GM18907 (cell line): ENCODE measurements at regions not wholly inside any gene's neighbourhood (a gene's known extent, or its start where the extent isn't known, plus 50 kb on each side); places are given as distances from the start of the nearest gene placed in this dataset.
"Not testable (repeated sequence)": the region's sequence is repeated elsewhere in the genome, so short reads cannot be mapped to it uniquely, and the experiment has no call there.

Source experiments
- ATAC-seq: cut with Tn5 transposase; IDR thresholded peaks from one replicate; pipeline ENCODE4 v1.9.1; 2021; ENCODE audit warnings: mild to moderate bottlenecking, moderate library complexity; ENCODE audit not compliant: unreplicated experiment

- ATAC-seq = no peak
These were observed 111.0 kb upstream of the SALL3 start for GRCh38 chr18:78868330-78869316.

- ATAC-seq = no peak
These were observed 108.0 kb upstream of the SALL3 start for GRCh38 chr18:78871618-78872017.

DNA sequence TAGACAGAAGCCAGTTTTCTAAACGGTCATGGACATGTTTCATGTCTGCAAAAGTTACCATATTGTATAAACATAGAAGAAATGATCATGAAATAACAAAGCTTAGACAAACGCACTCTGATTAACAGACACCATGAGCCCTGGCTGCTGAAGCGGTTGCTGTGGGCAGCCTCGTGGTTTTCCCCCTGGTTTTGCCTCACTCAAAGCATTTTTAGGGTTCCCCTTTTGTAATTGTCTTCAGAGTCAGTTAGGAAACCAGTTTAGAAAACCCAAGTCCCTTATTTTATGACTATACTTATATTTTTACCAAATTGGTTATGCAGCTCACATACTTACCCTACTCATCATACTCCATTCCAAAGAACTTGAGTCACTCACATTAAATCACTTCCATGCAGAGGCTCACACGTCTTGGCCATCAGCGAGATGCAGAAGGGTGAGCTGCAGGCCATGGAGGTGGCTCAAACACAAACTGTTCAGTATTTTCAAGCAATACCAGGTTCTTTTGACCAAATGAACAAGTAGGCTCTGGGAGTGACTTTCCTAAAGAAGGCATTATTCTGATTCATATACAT lies 105.6 kb upstream of the SALL3 start:
- no peak for ATAC-seq

GRCh38 chr18:78875016-78875777 lies 104.4 kb upstream of the SALL3 start:
- ATAC-seq = no peak

GRCh38 chr18:78875778-78876650 lies 103.6 kb upstream of the SALL3 start:
- no peak for ATAC-seq

DNA sequence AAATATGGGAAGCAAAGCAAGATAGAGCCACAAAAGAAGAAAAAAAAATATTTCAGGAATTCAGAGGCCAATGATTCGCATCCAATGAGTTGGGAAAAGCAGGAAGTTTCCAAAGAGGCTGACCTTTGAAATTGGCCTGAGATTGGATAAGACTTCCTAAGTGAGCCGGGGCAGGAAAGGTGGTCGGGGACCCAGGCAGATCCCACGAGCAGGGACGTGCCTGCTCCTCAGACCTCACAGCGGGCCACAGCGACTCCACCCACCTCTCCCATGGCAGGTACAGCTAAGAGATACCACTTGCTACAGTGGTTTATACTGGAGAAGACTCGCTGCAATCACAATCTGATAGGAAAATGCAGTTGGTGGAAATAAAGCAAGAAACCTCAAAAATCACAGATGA lies 102.8 kb upstream of the SALL3 start:
- no peak for ATAC-seq

DNA sequence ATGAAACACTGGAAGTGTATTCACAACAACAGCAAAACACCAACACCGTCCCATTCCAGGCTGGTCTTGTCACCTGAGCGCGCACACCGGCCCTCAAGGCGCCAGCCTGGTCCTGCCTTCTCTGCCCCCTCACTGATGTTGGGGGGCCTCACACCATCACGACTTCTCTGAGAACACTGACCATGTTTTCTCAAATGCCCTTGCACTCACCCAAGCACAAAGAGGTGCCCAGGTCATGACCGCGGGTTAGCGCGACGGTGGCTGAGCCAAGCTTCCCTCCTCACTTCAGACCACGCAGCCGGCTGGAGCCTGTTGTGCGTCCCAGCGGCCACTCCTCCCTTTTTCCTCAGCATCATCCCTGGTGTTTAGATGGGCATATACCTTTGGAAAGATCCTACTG lies 101.3 kb upstream of the SALL3 start:
- no peak for ATAC-seq

DNA sequence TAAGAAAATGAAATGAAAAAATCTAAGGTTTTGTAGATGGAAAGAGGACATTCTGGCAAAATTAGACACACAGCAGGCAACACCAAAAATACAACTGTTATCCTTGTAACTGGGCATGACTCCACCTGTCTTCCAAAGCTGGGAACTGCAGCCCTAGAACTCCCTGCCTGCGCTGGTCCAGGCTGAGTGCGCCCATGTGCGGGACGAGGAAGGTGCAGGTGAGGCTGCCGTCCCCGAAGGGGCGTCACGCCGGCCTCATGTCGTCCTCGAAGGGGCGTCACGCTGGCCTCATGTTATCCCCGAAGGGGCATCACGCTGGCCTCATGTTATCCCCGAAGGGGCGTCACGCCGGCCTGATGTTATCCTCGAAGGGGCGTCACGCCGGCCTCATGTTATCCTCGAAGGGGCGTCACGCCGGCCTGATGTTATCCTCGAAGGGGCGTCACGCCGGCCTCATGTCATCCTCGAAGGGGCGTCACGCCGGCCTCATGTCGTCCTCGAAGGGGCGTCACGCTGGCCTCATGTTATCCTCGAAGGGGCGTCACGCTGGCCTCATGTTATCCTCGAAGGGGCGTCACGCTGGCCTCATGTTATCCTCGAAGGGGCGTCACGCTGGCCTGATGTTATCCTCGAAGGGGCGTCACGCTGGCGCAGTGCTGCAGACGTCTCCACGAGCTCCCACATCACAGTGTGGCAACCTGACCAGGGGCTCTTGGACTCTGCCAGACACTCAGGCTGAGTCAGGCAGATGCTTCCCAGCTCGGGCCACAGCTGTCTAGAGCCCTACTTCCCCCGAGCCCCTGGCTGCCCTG lies 100.3 kb upstream of the SALL3 start:
- not testable (repeated sequence) for ATAC-seq

- no peak for ATAC-seq
These were observed 97.0 kb upstream of the SALL3 start for GRCh38 chr18:78882585-78882984.

- ATAC-seq = no peak
These were observed 96.1 kb upstream of the SALL3 start for GRCh38 chr18:78883501-78883900.

DNA sequence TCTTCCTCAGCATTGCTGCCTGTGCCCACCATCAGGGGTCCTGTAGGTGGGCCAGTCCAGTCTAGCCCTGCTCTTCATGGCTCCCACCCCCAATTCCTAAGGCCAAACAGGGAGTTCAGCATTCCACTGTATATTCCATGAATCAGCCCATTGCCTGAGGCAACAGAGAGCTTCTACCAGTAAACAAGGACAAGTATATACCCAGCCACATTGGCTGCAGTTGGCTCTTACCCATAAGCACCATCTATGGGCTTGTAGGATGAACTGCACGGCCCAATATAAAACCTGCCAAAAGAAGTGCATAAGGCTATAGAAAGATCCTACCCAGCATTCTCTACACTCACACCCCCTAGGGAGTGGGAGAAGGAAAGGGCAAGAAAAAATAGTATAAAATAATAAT lies 95.1 kb upstream of the SALL3 start:
- ATAC-seq = no peak

GRCh38 chr18:78889250-78889649 lies 90.4 kb upstream of the SALL3 start:
- ATAC-seq = no peak

DNA sequence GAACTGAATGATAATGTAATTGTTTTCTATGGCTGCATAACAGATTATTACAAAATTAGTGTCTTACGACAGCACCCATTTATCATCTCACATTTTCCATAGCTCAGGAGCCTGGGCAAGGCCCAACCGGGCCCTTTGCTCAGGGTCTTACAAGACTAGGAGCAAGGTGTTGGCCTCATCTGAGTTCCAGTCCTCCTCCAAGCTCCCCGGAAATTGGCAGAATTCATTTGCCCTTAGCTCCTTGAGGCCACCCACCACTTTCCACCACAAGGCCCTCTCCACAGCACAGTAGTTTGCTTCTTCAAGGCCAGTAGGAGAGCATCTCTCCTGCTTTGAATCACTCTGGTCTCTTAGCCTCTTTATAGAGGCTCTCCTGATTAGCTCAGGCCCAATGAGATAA lies 89.2 kb upstream of the SALL3 start:
- no peak for ATAC-seq

DNA sequence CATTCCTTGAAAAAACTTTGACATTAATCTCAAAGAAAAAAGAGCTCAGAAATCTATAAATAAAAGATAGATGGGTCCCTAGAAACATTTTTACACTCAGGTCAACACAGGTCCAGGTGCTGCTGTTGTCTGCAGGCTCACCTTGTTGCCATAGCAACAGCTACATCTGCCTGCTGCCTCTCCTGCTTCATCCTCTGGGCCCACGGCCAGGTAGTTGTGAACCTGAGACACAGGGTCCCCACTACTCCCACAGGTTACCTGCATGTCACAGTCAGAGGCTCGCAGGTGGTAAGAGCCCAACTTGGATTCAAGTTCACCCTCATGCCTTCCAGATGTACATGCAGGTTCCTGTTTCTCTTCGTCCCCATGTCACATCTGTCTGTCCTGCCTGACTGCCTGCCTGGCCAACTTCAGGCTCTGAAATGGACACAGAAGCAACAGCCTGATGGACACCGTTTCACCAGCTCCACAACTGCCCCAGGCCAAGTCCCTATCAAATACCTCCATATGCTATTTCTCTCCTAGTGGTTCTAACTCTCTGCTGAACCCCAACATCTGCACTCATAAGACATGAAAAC lies 88.3 kb upstream of the SALL3 start:
- ATAC-seq = no peak

GRCh38 chr18:78892177-78892576 lies 87.4 kb upstream of the SALL3 start:
- no peak for ATAC-seq

GRCh38 chr18:78892721-78893120 lies 86.9 kb upstream of the SALL3 start:
- no peak for ATAC-seq

GRCh38 chr18:78893281-78894032 lies 86.2 kb upstream of the SALL3 start:
- ATAC-seq = no peak

GRCh38 chr18:78894033-78894305 lies 85.6 kb upstream of the SALL3 start:
- ATAC-seq = no peak
